WTC11 (cell line): ENCODE measurements at regions not wholly inside any gene's neighbourhood (a gene's known extent, or its start where the extent isn't known, plus 50 kb on each side); places are given as distances from the start of the nearest gene placed in this dataset.

Experiments used
- ATAC-seq: fragments of 200-7000 bp; cut with Tn5 transposase; 2 replicates; pipeline ENCODE4 v1.10.0; 2021; ENCODE audit warnings: mild to moderate bottlenecking, moderate library complexity
- CTCF ChIA-PET: fragments of 300-600 bp; sonication (Branson Sonifier 250); formaldehyde crosslinking; loops from one replicate; lab custom pipeline; 2021; ENCODE audit warnings: antibody characterized with exemption; lab: Charles Lee
- POLR2A ChIA-PET: fragments of 350-600 bp; sonication (Branson Sonifier 250); formaldehyde crosslinking; loops from one replicate; lab custom pipeline; 2021; ENCODE audit warnings: antibody characterized with exemption; lab: Charles Lee
- DNase-seq: peaks from one replicate; pipeline ENCODE4 v3.0.0; 2021; ENCODE audit warnings: low spot score
- H3K27ac Mint-ChIP-seq: 2 replicates; pipeline ENCODE4 v1.8.0; 2021; ENCODE audit warnings: mixed read lengths
- H3K27me3 Mint-ChIP-seq: 2 replicates; pipeline ENCODE4 v1.8.0; 2021; ENCODE audit warnings: low read depth, mild to moderate bottlenecking, moderate library complexity, mixed read lengths
- H3K36me3 Mint-ChIP-seq: 2 replicates; pipeline ENCODE4 v1.8.0; 2021; ENCODE audit warnings: mixed read lengths
- H3K4me1 Mint-ChIP-seq: 2 replicates; pipeline ENCODE4 v1.8.0; 2022; ENCODE audit warnings: mixed read lengths
- H3K4me3 Mint-ChIP-seq: 2 replicates; pipeline ENCODE4 v1.8.0; 2021; ENCODE audit warnings: mild to moderate bottlenecking, moderate library complexity, mixed read lengths
- H3K9me3 Mint-ChIP-seq: 2 replicates; pipeline ENCODE4 v1.8.0; 2021; ENCODE audit warnings: mixed read lengths
- CTCF ChIP-seq: fragments of 200-600 bp; IDR thresholded peaks from 2 replicates; pipeline ENCODE4 v1.8.0; 2022; ENCODE audit warnings: antibody characterized with exemption
- E2F1 ChIP-seq: sonication (generic); formaldehyde crosslinking; IDR thresholded peaks from 2 replicates; pipeline ENCODE4 v1.8.0; 2022; ENCODE audit warnings: mild to moderate bottlenecking, missing genetic modification reagents
- GABPB1 ChIP-seq: sonication (generic); formaldehyde crosslinking; IDR thresholded peaks from 2 replicates; pipeline ENCODE4 v1.8.1; 2023; ENCODE audit warnings: mild to moderate bottlenecking, missing genetic modification reagents
- HMGA2 ChIP-seq: fragments of 250-450 bp; sonication (Bioruptor Pico); IDR thresholded peaks from 2 replicates; pipeline ENCODE4 v1.4.0; 2021; ENCODE audit warnings: mild to moderate bottlenecking, moderate library complexity
- NFYB ChIP-seq: sonication (generic); formaldehyde crosslinking; conservative IDR thresholded peaks from 2 replicates; pipeline ENCODE4 v1.8.0; 2022; ENCODE audit warnings: low read depth, missing genetic modification reagents
- RORB ChIP-seq: fragments of 250-450 bp; sonication (Bioruptor Pico); IDR thresholded peaks from 2 replicates; pipeline ENCODE4 v1.9.0; 2021; ENCODE audit warnings: mild to moderate bottlenecking
- STAT6 ChIP-seq: sonication (generic); formaldehyde crosslinking; conservative IDR thresholded peaks from 2 replicates; pipeline ENCODE4 v1.8.1; 2023; ENCODE audit warnings: mild to moderate bottlenecking, low read depth, missing genetic modification reagents, moderate library complexity
- TCF7 ChIP-seq: sonication (generic); formaldehyde crosslinking; IDR thresholded peaks from 2 replicates; pipeline ENCODE4 v1.8.0; 2022; ENCODE audit warnings: mild to moderate bottlenecking, low read depth, missing genetic modification reagents, moderate library complexity
- ZNF281 ChIP-seq: sonication (generic); formaldehyde crosslinking; IDR thresholded peaks from 2 replicates; pipeline ENCODE4 v1.8.0; 2023; ENCODE audit warnings: mild to moderate bottlenecking, missing genetic modification reagents
- ZNF425 ChIP-seq: fragments of 250-450 bp; sonication (Bioruptor Pico); conservative IDR thresholded peaks from 2 replicates; pipeline ENCODE4 v1.9.0; 2021; ENCODE audit warnings: mild to moderate bottlenecking
- TF ChIP-seq, protein P1 (sequence below): fragments of 250-450 bp; sonication (Bioruptor Pico); IDR thresholded peaks from 2 replicates; pipeline ENCODE4 v1.9.0; 2021; ENCODE audit warnings: mild to moderate bottlenecking
- TF ChIP-seq, protein P2 (sequence below): sonication (generic); formaldehyde crosslinking; IDR thresholded peaks from 2 replicates; pipeline ENCODE4 v1.8.0; 2022; ENCODE audit warnings: mild to moderate bottlenecking, missing genetic modification reagents
- TF ChIP-seq, protein P3 (sequence below): fragments of 250-450 bp; sonication (Bioruptor Pico); IDR thresholded peaks from 2 replicates; pipeline ENCODE4 v2.1.2; 2022; ENCODE audit warnings: mild to moderate bottlenecking, moderate library complexity

GRCh38 chr5:121171834-121172233, 679.8 kb upstream of the FTMT start:
- POLR2A ChIA-PET, result no interaction called here
- no peak overlapping the region for H3K4me3 Mint-ChIP-seq
- DNase-seq (no peak), ATAC-seq (no peak)
- peaks cover 2% of the 10 kb centered on the region; the same call in 1 of the 2 replicates for H3K36me3 Mint-ChIP-seq
- TF ChIP-seq E2F1 (CRISPR knock-in tag) (no peak), HMGA2 (CRISPR knock-in tag) (no peak)
- TF ChIP-seq, all 79 proteins: peak for 0
- Mint-ChIP-seq H3K9me3 (peaks cover 11% of the 10 kb centered on the region), H3K27ac (no peak overlapping the region), H3K4me1 (peaks cover 7% of the 10 kb centered on the region), H3K27me3 (no peaks in the 10 kb centered on the region)
- CTCF ChIA-PET, result no interaction called here

DNA sequence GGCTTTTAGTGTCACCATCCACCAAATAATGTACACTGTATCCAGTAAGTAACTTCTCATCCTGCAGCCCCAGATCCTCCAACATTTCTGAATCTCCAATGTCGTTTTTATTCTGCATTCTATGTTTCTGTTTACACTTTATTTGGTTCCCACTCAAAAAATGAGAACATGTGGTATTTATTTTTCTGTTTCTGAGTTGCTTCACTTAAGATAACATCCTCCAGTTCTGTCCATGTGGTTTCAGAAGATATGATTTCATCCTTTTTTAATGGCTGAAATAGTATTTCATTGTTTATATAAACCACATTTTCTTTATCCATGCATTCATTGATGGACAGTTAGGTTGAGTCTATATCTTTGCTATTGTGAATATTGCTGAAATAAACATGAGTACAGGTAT, 677.3 kb upstream of the FTMT start:
- TF ChIP-seq, protein P1, sequence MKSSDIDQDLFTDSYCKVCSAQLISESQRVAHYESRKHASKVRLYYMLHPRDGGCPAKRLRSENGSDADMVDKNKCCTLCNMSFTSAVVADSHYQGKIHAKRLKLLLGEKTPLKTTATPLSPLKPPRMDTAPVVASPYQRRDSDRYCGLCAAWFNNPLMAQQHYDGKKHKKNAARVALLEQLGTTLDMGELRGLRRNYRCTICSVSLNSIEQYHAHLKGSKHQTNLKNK (CRISPR knock-in tag), result no peak
- TF ChIP-seq GABPB1 (no peak), HMGA2 (CRISPR knock-in tag) (no peak), ZNF281 (CRISPR knock-in tag) (no peak), RORB (CRISPR knock-in tag) (no peak), TCF7 (CRISPR knock-in tag) (no peak), ZNF425 (CRISPR knock-in tag) (no peak), NFYB (no peak), STAT6 (CRISPR knock-in tag) (no peak), CTCF (no peak)
- TF ChIP-seq, protein P2, sequence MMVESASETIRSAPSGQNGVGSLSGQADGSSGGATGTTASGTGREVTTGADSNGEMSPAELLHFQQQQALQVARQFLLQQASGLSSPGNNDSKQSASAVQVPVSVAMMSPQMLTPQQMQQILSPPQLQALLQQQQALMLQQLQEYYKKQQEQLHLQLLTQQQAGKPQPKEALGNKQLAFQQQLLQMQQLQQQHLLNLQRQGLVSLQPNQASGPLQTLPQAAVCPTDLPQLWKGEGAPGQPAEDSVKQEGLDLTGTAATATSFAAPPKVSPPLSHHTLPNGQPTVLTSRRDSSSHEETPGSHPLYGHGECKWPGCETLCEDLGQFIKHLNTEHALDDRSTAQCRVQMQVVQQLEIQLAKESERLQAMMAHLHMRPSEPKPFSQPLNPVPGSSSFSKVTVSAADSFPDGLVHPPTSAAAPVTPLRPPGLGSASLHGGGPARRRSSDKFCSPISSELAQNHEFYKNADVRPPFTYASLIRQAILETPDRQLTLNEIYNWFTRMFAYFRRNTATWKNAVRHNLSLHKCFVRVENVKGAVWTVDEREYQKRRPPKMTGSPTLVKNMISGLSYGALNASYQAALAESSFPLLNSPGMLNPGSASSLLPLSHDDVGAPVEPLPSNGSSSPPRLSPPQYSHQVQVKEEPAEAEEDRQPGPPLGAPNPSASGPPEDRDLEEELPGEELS (CRISPR knock-in tag), result no peak
- TF ChIP-seq, protein P3, sequence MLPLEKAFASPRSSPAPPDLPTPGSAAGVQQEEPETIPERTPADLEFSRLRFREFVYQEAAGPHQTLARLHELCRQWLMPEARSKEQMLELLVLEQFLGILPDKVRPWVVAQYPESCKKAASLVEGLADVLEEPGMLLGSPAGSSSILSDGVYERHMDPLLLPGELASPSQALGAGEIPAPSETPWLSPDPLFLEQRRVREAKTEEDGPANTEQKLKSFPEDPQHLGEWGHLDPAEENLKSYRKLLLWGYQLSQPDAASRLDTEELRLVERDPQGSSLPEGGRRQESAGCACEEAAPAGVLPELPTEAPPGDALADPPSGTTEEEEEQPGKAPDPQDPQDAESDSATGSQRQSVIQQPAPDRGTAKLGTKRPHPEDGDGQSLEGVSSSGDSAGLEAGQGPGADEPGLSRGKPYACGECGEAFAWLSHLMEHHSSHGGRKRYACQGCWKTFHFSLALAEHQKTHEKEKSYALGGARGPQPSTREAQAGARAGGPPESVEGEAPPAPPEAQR, result no peak
- TF ChIP-seq, all 79 proteins: peak for 0
- H3K4me1 Mint-ChIP-seq, result peaks cover 7% of the 10 kb centered on the region
- POLR2A ChIA-PET, result no interaction called here
- no peaks in the 10 kb centered on the region for H3K36me3 Mint-ChIP-seq
- H3K9me3 Mint-ChIP-seq, result no peaks in the 10 kb centered on the region
- CTCF ChIA-PET, result no interaction called here
- no peaks in the 10 kb centered on the region for H3K27me3 Mint-ChIP-seq
- no peak for ATAC-seq
- H3K4me3 Mint-ChIP-seq, result no peak overlapping the region
- H3K27ac Mint-ChIP-seq, result no peak overlapping the region
- no peak for DNase-seq
